CD4-positive, alpha-beta T cell treated with Interleukin-17A for 1 hour (primary cell): ENCODE measurements at regions not wholly inside any gene's neighbourhood (a gene's known extent, or its start where the extent isn't known, plus 50 kb on each side); places are given as distances from the start of the nearest gene placed in this dataset.

Experiments
- DNase-seq: peaks from one replicate; pipeline ENCODE4 v3.0.0-alpha.2; 2020

DNA sequence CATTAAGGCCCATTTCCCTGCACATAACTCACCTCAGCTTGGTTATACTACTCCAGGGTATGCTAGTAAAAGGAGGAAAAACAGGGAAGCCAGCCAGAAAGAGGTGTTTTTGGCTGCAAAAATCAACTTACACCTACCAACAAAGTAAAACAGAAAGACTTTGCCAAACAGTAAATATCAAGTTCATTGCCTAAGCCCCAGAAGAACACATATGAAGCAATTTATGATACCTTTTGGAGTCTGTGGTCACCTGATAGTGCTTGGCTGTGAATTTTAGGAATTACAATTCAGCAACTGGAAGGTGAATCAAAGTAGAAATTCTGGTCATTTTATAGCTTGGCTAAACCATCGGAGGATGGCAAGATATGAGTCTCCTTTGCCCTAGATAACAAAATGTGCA is 463.7 kb upstream of the CLINT1 start:
- no peak for DNase-seq

DNA sequence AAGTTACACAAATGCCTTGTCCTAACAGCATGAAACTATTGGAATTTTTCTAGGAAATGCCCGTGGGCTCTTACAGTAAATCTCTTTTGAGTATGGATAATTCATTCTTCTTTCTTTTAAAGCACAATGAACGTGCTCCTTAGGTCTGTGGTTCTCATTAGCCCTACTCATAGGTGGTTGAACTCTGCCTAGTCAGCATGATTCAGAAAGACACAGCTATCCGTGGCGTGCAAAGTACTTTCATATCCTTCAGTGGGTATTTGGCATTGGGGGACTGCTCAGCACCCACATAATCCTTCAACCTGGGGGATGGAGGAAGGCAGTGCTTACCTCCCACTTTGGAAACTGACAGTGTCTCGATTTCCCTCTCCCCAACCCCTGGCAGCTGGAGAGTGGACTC is 462.0 kb upstream of the CLINT1 start:
- DNase-seq, result no peak

GRCh38 chr5:158320178-158320674 is 461.3 kb upstream of the CLINT1 start:
- DNase-seq, result no peak

DNA sequence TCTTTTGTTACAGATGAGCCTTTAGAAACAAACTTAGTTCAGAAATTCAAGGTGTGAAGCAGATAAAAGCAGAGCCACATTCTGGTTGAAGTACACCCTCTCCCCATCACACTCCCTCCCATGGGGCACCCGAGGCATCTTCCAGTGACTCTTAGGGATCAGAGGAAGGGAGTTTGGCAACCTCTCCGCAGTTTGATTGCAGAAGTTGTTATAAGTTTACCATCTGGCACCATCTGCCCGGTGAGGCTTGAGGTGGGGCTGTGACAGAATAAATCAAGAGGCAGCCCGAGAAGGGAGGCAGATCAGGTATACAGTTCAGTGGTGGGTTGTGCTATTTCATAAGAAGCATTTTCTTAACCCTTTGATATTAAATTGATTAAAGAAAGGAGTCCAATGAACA is 458.6 kb upstream of the CLINT1 start:
- DNase-seq, result no peak

- no peak for DNase-seq
These were observed 455.0 kb upstream of the CLINT1 start for GRCh38 chr5:158313733-158314464.

GRCh38 chr5:158313027-158313732 is 454.2 kb upstream of the CLINT1 start:
- DNase-seq, result no peak

DNA sequence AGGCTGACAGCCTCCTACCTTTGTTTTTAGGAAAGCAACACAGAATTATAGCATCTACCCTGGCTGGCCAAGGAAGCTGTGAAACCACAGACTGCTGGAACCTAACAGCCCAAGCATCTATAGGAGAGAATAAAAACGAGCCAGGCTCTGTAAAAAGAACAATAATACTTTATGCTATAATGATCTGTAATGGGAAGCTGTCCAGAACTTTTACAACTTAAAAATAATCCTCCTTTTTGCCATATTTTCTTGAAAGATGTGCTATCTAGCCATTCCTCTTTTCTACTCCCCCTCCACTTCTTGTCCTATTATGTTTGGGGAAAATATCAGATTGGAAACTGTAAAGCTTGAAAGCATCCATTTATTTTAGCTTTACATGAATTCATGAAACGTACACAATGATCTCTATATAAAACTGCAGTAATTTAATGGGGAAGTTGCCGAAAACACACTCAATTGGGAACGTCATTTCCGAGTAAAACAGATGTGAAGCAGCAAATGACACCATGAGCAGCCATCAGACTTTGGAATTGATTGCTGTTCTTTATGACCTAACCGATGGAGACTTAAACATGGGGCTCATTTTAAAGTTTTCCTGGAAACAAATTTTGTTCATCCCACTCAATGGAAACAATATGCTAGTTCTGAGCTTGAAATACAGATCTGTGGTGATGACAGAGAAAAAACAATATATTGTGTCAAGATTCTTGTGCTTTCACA is 450.3 kb upstream of the CLINT1 start:
- no peak for DNase-seq

DNA sequence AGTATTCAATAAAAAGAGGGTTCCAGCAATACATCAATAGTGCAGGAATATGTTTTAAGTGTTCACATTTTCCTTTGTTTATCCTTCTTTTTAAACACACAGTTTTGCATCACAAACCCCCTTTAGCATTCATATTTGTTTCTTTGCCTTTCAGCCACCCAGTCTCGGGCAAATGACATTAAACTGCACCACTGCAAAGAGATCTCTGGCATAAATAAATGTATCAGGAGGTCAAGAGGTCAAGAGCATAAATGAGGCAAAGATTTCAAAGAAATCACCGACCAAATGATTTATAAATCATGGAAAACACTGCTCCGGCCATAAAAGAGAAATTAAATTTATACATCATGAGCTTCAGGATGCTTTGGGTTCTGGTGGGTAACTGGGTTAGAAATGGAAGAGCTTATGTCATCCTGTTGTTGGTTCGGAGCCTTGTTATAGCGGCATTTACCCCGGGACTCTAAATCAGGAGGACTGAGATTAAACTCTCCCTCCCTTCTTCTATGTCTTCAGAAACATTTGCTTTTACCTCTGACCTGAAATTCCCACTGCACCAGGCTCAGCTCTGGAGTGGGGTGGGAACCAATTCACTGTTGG is 449.6 kb upstream of the CLINT1 start:
- no peak for DNase-seq

DNA sequence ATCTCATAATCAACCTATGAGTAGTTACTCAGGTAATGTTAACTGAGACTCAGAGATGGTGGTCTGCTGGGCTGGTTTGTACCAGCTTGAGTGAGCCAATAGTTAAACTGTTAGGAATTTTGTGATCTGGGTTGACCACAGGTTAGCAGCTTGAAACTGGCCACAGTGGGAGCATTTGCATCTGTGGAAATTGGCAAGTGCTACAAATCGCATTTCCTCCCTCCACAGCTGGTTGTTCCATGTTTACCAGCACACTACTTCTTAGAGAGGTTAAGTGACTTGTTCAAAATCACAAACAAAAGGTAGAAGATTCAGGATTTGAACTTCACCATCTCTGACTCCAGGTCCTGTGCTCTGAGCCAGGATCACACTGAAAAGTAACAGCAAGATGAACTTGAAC is 446.9 kb upstream of the CLINT1 start:
- no peak for DNase-seq

DNA sequence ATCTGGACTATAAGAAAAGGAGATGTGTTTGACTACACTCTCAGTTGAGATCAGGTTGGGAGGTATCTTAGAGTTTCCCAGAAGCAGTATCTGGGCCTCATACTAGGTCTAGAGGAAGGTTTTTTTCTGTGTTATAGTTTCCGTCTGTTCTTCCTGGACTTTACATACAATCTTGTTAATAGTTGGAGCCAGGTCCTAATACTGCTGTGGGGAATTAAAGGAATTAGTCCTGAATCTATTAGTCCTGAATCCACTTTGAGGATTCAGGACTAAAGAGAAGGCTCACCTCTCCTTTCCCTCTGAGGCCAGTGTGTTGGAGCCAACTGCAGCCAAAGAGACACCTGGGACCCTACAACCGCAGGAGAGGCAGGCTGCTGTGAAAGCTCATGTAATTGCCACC is 445.7 kb upstream of the CLINT1 start:
- DNase-seq, result no peak

GRCh38 chr5:158303883-158304282 is 444.9 kb upstream of the CLINT1 start:
- no peak for DNase-seq

- DNase-seq, result no peak
These were observed 444.3 kb upstream of the CLINT1 start for GRCh38 chr5:158303275-158303674.

- DNase-seq, result no peak
These were observed 443.1 kb upstream of the CLINT1 start for GRCh38 chr5:158302029-158302428.

- DNase-seq, result no peak
These were observed 442.2 kb upstream of the CLINT1 start for GRCh38 chr5:158301186-158301585.

- DNase-seq, result no peak
These were observed 441.3 kb upstream of the CLINT1 start for GRCh38 chr5:158300256-158300655.

DNA sequence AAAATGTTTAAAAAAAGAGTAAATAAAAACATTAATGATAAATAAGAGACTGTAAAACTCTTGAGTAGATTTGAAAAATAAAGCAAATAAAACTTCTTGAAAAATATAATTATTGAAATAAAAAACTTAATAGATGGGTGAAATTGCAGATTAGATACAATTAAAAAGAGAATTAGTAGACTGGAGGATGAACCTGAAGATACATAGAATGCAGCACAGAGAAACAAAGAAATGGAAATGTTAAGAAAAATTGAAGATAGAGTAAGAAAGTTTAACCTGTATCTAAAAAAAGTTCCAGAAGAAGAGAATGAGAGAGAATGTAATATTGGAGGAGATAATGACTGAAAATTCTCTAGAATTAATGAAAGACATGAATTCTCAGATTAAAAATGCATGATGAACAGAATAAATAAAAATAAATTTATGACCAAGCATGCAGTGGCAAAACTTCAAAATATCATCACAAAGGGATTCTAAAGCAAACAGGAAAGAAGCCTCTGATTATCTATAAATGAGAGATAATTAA is 438.1 kb upstream of the CLINT1 start:
- no peak for DNase-seq

DNA sequence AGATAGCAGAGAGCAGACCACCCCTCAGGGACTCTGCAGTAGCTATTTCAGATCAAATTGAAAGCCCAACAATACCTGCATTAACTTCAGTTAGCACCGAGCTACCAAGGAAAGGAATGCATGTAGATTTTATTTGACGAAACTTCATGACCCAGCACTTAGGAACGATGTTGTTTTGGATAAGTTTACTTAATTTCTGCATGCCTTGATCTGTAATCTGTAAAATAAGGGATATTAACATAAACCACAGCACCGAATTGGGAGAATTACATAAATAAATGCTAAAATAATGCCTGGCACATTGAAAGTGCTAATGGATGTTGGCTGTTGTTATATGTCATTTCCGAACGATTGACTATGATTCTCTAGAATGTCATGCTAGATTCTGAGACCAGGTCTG is 435.8 kb upstream of the CLINT1 start:
- no peak for DNase-seq

DNA sequence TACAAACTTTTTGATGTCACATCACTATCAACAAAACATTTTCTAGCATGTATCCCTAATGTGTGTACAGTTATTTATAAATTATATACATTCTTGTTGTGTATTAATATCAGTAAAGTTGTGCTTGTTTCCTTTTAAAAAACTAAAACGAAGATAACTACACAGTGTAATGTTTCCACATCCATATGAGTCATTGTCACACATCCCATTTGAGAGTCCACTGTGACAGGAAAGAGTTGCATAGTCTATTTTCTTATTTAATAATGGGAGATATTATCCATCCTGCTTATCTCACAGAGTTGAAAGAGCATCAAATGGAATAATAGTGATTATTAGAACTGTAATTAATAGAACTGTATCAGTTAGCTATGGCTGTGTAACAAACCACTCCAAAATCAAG is 434.0 kb upstream of the CLINT1 start:
- DNase-seq, result no peak

GRCh38 chr5:158289967-158290366 is 431.0 kb upstream of the CLINT1 start:
- DNase-seq, result no peak

GRCh38 chr5:158288272-158288657 is 429.3 kb upstream of the CLINT1 start:
- DNase-seq, result no peak

DNA sequence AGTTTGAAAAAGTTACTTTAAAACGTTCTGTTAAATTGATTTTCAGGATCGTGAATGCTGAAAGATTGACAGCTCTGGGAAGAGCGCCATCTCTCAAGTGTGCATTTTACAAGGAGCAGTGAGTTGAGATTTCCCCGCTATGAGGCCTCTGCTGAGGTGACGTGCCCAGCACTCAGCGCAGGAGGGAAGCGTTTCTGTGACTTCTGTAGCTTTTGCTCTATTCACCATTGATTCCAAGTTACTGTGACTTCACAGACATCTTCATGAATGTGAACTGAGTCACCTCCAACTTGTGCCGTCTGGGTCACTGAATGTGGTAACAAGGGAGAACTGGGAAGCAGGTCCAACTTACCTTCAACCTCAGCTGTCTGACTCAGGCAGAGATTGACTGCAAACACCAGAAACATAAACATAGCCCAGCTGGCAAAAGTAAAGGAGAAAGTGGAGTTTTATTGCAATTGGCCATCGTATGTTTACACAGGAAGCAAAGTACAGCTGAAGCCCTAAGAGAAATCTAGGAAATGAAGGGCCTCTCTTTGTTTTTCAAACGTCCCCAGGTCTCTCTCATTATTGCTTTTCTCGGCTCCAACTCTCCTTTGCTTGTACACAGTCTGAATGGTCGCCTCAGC is 428.8 kb upstream of the CLINT1 start:
- DNase-seq, result no peak

- no peak for DNase-seq
These were observed 427.9 kb upstream of the CLINT1 start for GRCh38 chr5:158286827-158287226.

DNA sequence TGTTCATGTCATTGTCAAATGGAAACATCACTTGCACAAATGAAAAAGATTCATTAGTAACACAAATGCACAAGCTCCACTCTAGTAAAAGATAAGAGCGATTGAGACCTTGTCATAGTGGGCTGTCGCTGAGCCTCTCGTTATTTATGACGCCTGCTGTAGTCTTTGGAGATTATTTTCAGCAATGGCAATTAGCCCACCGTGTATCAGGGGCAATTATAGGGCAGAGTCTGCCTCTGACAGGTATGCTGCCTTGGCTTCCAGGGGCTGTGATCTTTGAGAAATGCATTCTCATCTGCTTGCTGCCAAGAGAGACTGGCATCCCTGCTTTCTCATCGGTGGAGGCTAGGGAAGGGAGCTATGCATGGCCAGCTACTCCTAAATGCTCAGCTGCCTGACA is 426.8 kb upstream of the CLINT1 start:
- DNase-seq, result no peak
